GM10266 (cell line): ENCODE measurements at regions not wholly inside any gene's neighbourhood (a gene's known extent, or its start where the extent isn't known, plus 50 kb on each side); places are given as distances from the start of the nearest gene placed in this dataset.

ENCODE experiments used
- DNase-seq: peaks from one replicate; pipeline ENCODE4 v3.0.0; 2012; ENCODE audit errors: extremely low spot score
- TF ChIP-seq, protein P1 (sequence below): IDR thresholded peaks from 2 replicates; pipeline ENCODE4 v1.5.1; 2012; ENCODE audit warnings: mild to moderate bottlenecking, low read depth; ENCODE audit not compliant: control insufficient read depth, insufficient read depth; ENCODE audit errors: missing control alignments

DNA sequence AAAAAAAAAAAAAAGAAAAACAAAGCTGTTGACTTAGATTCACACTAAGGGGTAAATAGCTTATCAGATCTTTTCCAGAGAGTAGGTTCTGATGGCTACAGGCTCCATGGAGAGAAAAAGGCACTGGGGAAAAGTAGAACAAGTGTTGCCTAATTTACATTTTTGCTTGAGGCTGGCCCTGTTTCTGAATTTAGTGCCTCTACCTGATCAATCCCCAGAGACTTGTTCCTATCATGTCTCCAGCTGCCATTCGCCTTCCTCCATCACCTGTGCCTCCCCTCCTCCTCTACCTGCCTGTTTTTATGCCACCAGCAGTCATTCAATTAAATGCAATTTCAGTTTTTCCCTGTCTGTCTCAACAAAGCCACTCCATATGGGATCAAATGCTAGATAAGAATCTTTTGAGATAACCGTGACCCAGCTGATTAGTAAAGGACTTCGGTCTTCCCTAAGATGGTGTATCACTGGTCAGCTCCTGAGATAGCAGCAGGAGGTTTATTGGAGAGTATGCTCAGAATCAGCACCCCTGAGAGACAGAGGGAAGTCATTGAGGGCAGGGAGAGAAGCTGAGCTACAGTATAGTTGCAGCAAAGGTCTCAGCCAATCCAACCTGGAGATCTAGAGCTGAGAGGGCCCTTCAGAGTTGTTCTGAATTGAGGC, 88.1 kb upstream of the GADL1 start:
- no peak for DNase-seq
- TF ChIP-seq, protein P1, sequence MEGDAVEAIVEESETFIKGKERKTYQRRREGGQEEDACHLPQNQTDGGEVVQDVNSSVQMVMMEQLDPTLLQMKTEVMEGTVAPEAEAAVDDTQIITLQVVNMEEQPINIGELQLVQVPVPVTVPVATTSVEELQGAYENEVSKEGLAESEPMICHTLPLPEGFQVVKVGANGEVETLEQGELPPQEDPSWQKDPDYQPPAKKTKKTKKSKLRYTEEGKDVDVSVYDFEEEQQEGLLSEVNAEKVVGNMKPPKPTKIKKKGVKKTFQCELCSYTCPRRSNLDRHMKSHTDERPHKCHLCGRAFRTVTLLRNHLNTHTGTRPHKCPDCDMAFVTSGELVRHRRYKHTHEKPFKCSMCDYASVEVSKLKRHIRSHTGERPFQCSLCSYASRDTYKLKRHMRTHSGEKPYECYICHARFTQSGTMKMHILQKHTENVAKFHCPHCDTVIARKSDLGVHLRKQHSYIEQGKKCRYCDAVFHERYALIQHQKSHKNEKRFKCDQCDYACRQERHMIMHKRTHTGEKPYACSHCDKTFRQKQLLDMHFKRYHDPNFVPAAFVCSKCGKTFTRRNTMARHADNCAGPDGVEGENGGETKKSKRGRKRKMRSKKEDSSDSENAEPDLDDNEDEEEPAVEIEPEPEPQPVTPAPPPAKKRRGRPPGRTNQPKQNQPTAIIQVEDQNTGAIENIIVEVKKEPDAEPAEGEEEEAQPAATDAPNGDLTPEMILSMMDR = no peak

DNA sequence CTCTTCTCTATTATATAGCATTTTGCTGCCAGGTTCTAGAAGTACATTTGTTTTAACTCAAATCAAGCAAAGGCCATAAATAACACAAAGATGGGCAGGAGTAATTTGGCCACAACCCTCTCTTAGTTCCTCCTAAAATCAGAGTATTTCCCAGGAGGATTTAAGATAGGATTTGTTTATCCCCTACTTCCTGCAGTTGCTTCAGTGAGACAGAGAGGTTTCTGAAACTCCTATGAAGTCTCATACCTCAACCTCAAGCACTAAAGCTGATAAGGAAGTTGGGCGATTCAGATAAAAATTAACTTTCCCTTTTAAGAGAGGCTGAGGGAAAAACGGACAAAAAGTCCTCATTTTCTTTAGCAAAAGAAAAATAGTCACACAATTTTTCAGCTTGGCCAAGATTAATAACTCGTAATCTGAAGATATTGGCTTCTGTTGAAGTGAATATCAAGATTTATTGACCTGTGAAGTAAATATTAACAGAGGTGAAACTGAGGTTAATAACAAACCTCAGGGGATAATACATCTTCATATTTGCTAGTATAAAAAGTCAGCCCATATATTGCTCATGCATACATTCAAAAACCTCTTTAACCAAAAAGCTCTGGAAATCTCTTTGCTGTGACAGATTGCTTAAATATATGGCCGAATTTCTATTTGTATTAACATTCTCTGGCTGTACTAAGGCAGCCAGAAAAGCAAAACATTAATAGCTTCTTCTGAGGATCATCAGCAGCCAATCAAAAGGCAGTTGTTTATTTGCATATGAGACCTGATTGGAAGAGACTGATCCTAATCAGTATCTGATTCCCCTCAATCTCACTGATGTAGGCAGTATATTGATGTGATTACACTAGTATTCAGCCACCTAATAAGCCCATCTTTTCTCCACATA, 90.6 kb upstream of the GADL1 start:
- TF ChIP-seq, protein P1 = no peak
- DNase-seq = no peak

DNA sequence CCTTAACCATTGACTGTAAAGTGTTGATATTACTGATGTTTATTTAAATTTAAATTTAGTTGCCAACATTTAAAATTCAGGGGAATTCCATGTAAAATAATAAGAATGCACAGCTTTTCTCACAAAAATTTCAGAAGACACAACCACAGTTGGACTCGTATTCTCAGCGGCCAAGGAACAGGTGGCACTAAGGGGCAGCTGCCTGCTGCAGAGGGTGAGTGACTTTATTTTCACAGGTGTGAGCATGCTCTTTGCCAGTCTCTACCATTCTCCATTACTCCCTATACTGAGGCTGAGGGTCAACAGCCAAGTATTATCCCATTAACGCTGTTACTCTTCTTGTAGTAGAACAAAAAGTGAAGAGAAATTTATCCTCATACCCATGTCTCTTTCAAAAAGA, 92.1 kb upstream of the GADL1 start:
- no peak for DNase-seq
- TF ChIP-seq, protein P1 = no peak

DNA sequence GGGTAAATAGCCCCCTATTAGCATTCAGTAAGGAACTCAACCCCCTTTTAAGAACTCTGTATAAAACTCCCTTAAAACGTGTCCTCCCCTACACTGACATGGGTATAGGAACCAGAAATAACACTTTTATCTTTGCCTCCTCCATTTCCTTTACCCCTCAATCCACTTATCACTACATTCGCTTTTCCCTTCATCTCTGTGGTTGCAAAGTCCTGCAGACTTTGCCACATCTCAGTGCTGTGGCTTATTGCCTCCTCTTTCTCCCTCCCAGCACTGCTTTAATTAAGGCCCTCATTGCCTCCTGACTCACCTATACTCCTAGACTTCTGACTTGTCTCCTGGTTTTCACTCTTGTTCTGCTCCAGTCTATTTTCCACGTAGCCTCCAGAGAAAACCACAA, 94.3 kb upstream of the GADL1 start:
- TF ChIP-seq, protein P1 = no peak
- no peak for DNase-seq

DNA sequence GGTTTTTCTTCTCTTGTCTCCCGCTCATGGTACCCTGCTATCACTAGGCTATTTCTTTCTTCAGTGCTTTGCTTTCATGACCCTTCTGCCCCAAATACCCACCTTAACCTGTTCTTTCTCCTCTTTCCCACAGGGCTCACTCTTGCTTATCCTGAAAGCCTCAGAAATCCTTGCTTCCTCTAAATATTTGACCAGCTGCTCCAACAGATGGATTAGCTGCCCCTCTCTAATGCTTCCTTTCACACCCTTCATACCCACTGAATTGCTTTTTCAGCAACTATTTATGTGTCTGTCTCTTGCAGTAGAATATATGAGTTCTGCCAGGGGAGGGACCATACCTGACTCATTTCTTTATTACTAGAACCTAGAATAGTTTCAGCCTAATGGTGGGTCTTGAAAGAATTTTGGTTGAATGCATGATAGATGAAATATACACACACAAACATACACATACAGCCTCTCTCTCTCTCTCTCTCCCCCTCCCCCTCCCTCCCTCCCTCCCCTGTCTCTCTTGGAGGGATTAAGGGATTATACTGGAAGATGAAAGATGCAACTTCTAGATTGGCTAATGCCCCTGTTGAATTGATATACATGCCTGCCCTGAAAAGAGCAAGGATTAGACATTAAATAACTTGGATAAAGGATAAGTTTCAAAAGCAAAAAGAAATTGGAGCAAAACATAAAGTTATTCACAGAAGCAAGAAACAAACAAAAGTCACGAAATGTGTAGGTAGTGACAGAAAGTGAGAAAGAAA, 95.0 kb upstream of the GADL1 start:
- DNase-seq = no peak
- TF ChIP-seq, protein P1 = no peak

DNA sequence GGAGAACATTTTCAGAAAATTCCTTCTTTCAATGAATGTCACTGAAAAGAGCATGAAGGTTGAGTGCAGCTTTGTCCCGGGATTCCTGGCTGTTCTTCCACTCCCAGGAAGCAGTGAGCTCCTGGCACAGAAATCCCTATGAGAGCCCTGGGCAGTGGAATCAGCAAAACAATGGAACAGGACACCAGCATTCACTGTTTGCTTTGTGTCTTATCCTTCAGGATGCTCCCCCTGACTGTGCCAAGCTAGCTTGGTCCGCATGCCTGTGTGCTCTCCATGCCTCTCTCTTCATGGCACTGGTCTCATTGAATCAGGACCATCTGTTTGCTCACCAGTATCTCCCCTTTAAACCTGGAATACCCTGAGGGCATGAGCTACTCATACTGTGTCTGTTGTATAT, 102.0 kb upstream of the GADL1 start:
- no peak for DNase-seq
- TF ChIP-seq, protein P1 = no peak
